ENCODE measurements at regions not wholly inside any gene's neighbourhood (a gene's known extent, or its start where the extent isn't known, plus 50 kb on each side); places are given as distances from the start of the nearest gene placed in this dataset.

DNA sequence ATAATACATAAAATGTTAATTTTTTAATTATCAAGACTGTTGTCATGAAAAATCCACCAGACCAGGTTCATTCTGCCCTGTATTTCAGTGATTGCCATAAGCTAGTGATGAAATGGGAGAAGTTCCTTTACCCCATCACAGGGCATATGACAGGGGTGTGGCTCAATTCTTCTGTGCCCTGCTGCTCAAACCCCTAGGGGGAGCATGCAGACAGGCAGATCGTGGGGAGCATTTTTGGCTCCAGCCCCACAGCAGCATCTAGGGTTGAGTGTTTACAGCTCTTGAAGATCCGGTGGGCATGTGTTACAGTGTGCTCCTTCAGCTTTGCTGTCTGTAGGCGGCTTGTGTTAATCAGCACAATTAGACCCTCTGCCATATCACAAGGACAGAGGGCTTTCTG, 700.7 kb downstream of the PCDH18 start:
- H3K4me3 ChIP-seq (ENCODE audit: low read length): no peak overlapping the region
- ATAC-seq (no peak), DNase-seq (peak; percentile 3)
- H3K9me3 ChIP-seq (ENCODE audit: low read length): no peaks in the 10 kb centered on the region
- ChIA-PET POLR2A (ENCODE audit: unreplicated experiment) (no interaction called here), CTCF (no interaction called here)
- no peaks in the 10 kb centered on the region for H3K9me2 ChIP-seq (replicated peaks; ENCODE audit: low read length)
- no peaks in the 10 kb centered on the region for H3F3A ChIP-seq (ENCODE audit: low read length, unreplicated experiment)
- H2AFZ ChIP-seq (ENCODE audit: low read length): no peak overlapping the region
- no TSS peak for BruUV-seq (replicated peaks)
- H3K27ac ChIP-seq (ENCODE audit: low read length): no peak overlapping the region
- no peak overlapping the region for H3K4me2 ChIP-seq (ENCODE audit: low read length)
- H3K79me2 ChIP-seq (ENCODE audit: low read length): no peaks in the 10 kb centered on the region
- TF ChIP-seq EZH2phosphoT487 (IDR thresholded peaks at IDR 0.05; ENCODE audit: borderline replicate concordance, low read length) (no peak), EZH2 (IDR thresholded peaks at IDR 0.05; ENCODE audit: low read length, unreplicated experiment) (no peak)
- TF ChIP-seq, protein P1, sequence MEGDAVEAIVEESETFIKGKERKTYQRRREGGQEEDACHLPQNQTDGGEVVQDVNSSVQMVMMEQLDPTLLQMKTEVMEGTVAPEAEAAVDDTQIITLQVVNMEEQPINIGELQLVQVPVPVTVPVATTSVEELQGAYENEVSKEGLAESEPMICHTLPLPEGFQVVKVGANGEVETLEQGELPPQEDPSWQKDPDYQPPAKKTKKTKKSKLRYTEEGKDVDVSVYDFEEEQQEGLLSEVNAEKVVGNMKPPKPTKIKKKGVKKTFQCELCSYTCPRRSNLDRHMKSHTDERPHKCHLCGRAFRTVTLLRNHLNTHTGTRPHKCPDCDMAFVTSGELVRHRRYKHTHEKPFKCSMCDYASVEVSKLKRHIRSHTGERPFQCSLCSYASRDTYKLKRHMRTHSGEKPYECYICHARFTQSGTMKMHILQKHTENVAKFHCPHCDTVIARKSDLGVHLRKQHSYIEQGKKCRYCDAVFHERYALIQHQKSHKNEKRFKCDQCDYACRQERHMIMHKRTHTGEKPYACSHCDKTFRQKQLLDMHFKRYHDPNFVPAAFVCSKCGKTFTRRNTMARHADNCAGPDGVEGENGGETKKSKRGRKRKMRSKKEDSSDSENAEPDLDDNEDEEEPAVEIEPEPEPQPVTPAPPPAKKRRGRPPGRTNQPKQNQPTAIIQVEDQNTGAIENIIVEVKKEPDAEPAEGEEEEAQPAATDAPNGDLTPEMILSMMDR (conservative IDR thresholded peaks at IDR 0.05; ENCODE audit: low read depth, low read length): no peak
- H3K27me3 ChIP-seq (ENCODE audit: low read length): no peaks in the 10 kb centered on the region
- no peaks in the 10 kb centered on the region for H4K20me1 ChIP-seq (ENCODE audit: low read length)
- no peaks in the 10 kb centered on the region for H3K4me1 ChIP-seq (ENCODE audit: insufficient read depth, low read length)
- intact Hi-C loops (cut with micrococcal nuclease): no loop called here
- no peak overlapping the region for H3K9ac ChIP-seq (ENCODE audit: low read length)
- no peaks in the 10 kb centered on the region for H3K36me3 ChIP-seq (ENCODE audit: low read depth, low read length)

DNA sequence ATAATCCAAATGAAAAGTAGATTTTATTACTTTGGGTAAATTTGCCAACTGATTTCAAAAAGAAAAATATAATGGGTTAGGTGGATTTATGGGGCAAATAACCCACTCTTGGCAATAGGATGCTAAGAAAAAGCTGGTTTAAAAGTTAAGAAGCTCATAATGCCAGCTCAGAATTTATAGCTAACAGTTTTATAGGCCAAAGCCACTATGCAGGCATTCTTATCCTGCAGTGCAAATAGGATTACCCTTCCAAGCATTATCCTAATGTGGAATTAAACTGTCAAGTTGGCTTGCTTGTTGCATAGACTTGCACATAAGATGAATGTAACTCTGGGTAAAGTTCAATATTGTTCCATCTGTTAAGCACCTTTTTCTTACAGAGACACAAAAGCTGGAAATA, 703.0 kb downstream of the PCDH18 start:
- ATAC-seq (peak; percentile 29; the same call in 1 of the 2 replicates), DNase-seq (no peak)
- no TSS peak for BruUV-seq (replicated peaks)
- POLR2A ChIA-PET (ENCODE audit: unreplicated experiment): no interaction called here
- Histone ChIP-seq H3K9me3 (ENCODE audit: low read length) (no peaks in the 10 kb centered on the region), H3K79me2 (ENCODE audit: low read length) (no peaks in the 10 kb centered on the region), H4K20me1 (ENCODE audit: low read length) (no peaks in the 10 kb centered on the region), H3K4me3 (ENCODE audit: low read length) (no peak overlapping the region), H3K4me2 (ENCODE audit: low read length) (no peak overlapping the region), H3K36me3 (ENCODE audit: low read depth, low read length) (no peaks in the 10 kb centered on the region), H3K9me2 (replicated peaks; ENCODE audit: low read length) (no peaks in the 10 kb centered on the region), H2AFZ (ENCODE audit: low read length) (no peak overlapping the region), H3F3A (ENCODE audit: low read length, unreplicated experiment) (no peaks in the 10 kb centered on the region), H3K4me1 (ENCODE audit: insufficient read depth, low read length) (no peaks in the 10 kb centered on the region), H3K9ac (ENCODE audit: low read length) (no peak overlapping the region), H3K27me3 (ENCODE audit: low read length) (no peaks in the 10 kb centered on the region), H3K27ac (ENCODE audit: low read length) (no peak overlapping the region)
- CTCF ChIA-PET: no interaction called here
- intact Hi-C loops (cut with micrococcal nuclease): no loop called here
- TF ChIP-seq EZH2phosphoT487 (IDR thresholded peaks at IDR 0.05; ENCODE audit: borderline replicate concordance, low read length): no peak
- TF ChIP-seq, protein P1 (conservative IDR thresholded peaks at IDR 0.05; ENCODE audit: low read depth, low read length): no peak
- TF ChIP-seq EZH2 (IDR thresholded peaks at IDR 0.05; ENCODE audit: low read length, unreplicated experiment): no peak

DNA sequence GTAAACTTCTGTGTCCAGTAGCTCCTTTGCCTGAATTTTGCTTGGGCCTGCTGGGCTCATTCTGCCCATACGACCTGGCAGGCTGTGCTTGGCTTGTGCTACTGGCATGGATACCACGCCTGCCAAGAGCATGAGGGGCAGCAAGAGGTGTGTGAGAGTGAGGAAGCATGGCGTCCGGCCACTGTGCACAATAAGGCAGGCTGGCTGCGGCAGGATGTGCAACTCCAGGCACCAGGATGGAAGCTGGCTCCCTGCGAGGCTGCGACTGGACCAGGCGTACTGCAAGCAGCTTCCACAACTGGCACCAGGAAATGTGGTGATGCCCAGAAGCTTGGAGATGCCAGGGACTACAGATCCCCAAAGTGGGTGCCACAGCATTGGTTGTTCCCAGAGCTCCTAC, 709.3 kb downstream of the PCDH18 start:
- DNase-seq: no peak
- intact Hi-C loops (cut with micrococcal nuclease): no loop called here

More for the DNA sequence above, 709.3 kb downstream of the PCDH18 start:
- no peaks in the 10 kb centered on the region for H3K79me2 ChIP-seq (ENCODE audit: low read length)
- H3K4me2 ChIP-seq (ENCODE audit: low read length): no peak overlapping the region
- no peak for ATAC-seq
- H3K27ac ChIP-seq (ENCODE audit: low read length): no peak overlapping the region
- H3K9me2 ChIP-seq (replicated peaks; ENCODE audit: low read length): no peaks in the 10 kb centered on the region
- POLR2A ChIA-PET (ENCODE audit: unreplicated experiment): no interaction called here
- H3K4me1 ChIP-seq (ENCODE audit: insufficient read depth, low read length): no peaks in the 10 kb centered on the region
- no peak overlapping the region for H3K4me3 ChIP-seq (ENCODE audit: low read length)
- no peaks in the 10 kb centered on the region for H3F3A ChIP-seq (ENCODE audit: low read length, unreplicated experiment)
- H4K20me1 ChIP-seq (ENCODE audit: low read length): no peaks in the 10 kb centered on the region
- H3K9ac ChIP-seq (ENCODE audit: low read length): no peak overlapping the region
- H3K36me3 ChIP-seq (ENCODE audit: low read depth, low read length): no peaks in the 10 kb centered on the region
- BruUV-seq (replicated peaks): no TSS peak
- no peak for TF ChIP-seq EZH2phosphoT487 (IDR thresholded peaks at IDR 0.05; ENCODE audit: borderline replicate concordance, low read length)
- no peak for TF ChIP-seq EZH2 (IDR thresholded peaks at IDR 0.05; ENCODE audit: low read length, unreplicated experiment)
- TF ChIP-seq, protein P1 (conservative IDR thresholded peaks at IDR 0.05; ENCODE audit: low read depth, low read length): no peak
- no peak overlapping the region for H2AFZ ChIP-seq (ENCODE audit: low read length)
- CTCF ChIA-PET: no interaction called here
- no peaks in the 10 kb centered on the region for H3K9me3 ChIP-seq (ENCODE audit: low read length)
- H3K27me3 ChIP-seq (ENCODE audit: low read length): no peaks in the 10 kb centered on the region
